Ascending aorta (tissue), 2 donors: ENCODE measurements at regions not wholly inside any gene's neighbourhood (a gene's known extent, or its start where the extent isn't known, plus 50 kb on each side); places are given as distances from the start of the nearest gene placed in this dataset.

Experiments
- DNase-seq, 2 donors: peaks; one replicate each; pipeline ENCODE4 v3.0.0-alpha.2; 2019; ENCODE audit warnings: low spot score in 2 of 2
- H3K27ac ChIP-seq, 2 donors: fragments of 200-600 bp; sonication (generic); one replicate each; pipeline ENCODE4 v1.5.1; 2016 to 2017; ENCODE audit warnings: mild to moderate bottlenecking in 1 of 2
- H3K27me3 ChIP-seq: fragments of 200-600 bp; sonication (generic); one replicate; pipeline ENCODE4 v1.5.1; 2017
- H3K36me3 ChIP-seq, 2 donors: fragments of 200-600 bp; sonication (generic); one replicate each; pipeline ENCODE4 v1.5.1; 2016
- H3K4me1 ChIP-seq, 2 donors: fragments of 200-600 bp; sonication (generic); one replicate each; pipeline ENCODE4 v1.5.1; 2016 to 2017; ENCODE audit warnings: mild to moderate bottlenecking in 1 of 2
- H3K4me3 ChIP-seq, 2 donors: fragments of 200-600 bp; sonication (generic); one replicate each; pipeline ENCODE4 v1.5.1; 2016 to 2017; ENCODE audit warnings: mild to moderate bottlenecking in 1 of 2
- H3K9me3 ChIP-seq, 2 donors: fragments of 200-600 bp; sonication (generic); one replicate each; pipeline ENCODE4 v1.5.1; 2016
- intact Hi-C: fragments of 100-400 bp; cut with DNase I; formaldehyde crosslinking; loops from one replicate; pipeline ENCODE4 v1.15.1; 2023
- TF ChIP-seq, protein P1 (sequence below), 3 experiments: fragments of 200-600 bp in 2 of 3; fragments of 450-650 bp in 1 of 3; sonication (generic) in 2 of 3; IDR thresholded peaks; one replicate each; pipeline ENCODE4 v1.5.1; 2016 to 2019; ENCODE audit warnings: antibody characterized with exemption in 3 of 3, mild to moderate bottlenecking in 1 of 3, moderate library complexity in 1 of 3

DNA sequence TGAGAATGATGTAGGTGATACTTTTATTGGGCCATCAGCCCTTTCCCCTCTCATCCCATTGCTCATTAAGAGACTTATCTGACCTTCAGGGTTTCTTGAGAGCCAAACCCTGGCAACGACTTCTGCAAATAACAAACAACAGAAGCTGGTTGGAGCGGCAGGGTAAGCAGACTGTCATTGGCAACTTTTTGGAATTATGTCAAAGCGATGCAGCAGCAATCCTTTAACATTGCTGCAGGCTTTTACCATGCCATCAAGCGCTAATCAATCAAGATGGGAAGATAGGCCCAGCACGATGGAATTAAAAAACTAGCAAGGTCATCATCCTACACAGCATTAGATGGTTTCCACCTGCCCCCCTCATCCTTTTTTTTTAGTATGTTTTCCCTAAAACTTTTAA is 406.1 kb upstream of the PDE3A start:
- Histone ChIP-seq H3K4me1 (peaks cover 0 to 18% of the 10 kb centered on the region in 2 donors), H3K27me3 (no peaks in the 10 kb centered on the region), H3K36me3 (no peaks in the 10 kb centered on the region), H3K9me3 (no peaks in the 10 kb centered on the region), H3K27ac (no peak overlapping the region), H3K4me3 (no peak overlapping the region)
- TF ChIP-seq, protein P1, sequence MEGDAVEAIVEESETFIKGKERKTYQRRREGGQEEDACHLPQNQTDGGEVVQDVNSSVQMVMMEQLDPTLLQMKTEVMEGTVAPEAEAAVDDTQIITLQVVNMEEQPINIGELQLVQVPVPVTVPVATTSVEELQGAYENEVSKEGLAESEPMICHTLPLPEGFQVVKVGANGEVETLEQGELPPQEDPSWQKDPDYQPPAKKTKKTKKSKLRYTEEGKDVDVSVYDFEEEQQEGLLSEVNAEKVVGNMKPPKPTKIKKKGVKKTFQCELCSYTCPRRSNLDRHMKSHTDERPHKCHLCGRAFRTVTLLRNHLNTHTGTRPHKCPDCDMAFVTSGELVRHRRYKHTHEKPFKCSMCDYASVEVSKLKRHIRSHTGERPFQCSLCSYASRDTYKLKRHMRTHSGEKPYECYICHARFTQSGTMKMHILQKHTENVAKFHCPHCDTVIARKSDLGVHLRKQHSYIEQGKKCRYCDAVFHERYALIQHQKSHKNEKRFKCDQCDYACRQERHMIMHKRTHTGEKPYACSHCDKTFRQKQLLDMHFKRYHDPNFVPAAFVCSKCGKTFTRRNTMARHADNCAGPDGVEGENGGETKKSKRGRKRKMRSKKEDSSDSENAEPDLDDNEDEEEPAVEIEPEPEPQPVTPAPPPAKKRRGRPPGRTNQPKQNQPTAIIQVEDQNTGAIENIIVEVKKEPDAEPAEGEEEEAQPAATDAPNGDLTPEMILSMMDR (IDR thresholded peaks at IDR 0.05): no peak
- no peak for DNase-seq
- intact Hi-C loops: no loop called here

DNA sequence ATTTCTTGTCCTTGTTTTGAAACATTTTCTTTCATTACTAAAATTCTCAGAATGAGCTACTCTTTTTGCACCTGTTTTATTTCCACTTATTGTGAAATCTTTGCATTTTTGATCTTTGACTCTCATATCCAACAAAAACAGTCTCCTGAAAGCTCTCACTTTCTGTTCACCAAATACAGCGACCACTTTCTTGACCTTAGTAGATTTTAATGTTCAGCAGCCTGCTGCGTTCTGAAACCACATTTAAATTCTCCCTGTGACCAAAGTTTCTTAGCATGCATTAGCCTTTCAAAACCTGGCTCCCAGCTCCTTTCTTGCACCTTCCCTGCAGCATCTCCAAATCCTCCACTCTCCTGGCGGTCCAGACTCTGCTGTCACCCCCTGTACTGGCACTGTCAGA is 404.4 kb upstream of the PDE3A start:
- Histone ChIP-seq H3K36me3 (no peaks in the 10 kb centered on the region), H3K9me3 (no peaks in the 10 kb centered on the region), H3K4me1 (peaks cover 0 to 24% of the 10 kb centered on the region in 2 donors), H3K27me3 (no peaks in the 10 kb centered on the region), H3K27ac (peak overlapping the region in 1 of 2 donors; percentile 37), H3K4me3 (no peak overlapping the region)
- no peak for DNase-seq
- intact Hi-C loops: no loop called here
- TF ChIP-seq, protein P1 (IDR thresholded peaks at IDR 0.05): no peak

DNA sequence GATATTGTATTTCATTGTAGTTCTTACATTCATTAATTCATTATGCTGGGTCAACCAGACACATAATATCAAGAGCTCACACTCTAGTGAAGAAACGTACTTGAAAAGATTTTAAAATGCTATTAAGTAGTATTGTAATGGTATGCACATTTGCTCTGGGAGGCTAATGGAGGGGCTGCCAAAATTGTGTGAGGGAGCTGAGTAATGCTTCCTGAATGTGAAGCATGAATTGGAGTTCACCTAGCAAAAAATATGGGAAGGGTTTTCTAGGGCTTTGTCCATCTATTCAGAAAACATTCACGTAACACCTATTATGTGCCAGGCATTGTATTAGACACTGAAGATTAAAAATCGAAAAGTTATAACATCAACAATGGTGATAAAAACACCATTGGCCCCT is 403.8 kb upstream of the PDE3A start:
- Histone ChIP-seq H3K27me3 (no peaks in the 10 kb centered on the region), H3K9me3 (no peaks in the 10 kb centered on the region), H3K27ac (peak overlapping the region; percentile 51 to 56), H3K4me1 (peaks cover 0 to 28% of the 10 kb centered on the region in 2 donors), H3K4me3 (no peak overlapping the region), H3K36me3 (no peaks in the 10 kb centered on the region)
- intact Hi-C loops: no loop called here
- TF ChIP-seq, protein P1 (IDR thresholded peaks at IDR 0.05): no peak
- no peak for DNase-seq

DNA sequence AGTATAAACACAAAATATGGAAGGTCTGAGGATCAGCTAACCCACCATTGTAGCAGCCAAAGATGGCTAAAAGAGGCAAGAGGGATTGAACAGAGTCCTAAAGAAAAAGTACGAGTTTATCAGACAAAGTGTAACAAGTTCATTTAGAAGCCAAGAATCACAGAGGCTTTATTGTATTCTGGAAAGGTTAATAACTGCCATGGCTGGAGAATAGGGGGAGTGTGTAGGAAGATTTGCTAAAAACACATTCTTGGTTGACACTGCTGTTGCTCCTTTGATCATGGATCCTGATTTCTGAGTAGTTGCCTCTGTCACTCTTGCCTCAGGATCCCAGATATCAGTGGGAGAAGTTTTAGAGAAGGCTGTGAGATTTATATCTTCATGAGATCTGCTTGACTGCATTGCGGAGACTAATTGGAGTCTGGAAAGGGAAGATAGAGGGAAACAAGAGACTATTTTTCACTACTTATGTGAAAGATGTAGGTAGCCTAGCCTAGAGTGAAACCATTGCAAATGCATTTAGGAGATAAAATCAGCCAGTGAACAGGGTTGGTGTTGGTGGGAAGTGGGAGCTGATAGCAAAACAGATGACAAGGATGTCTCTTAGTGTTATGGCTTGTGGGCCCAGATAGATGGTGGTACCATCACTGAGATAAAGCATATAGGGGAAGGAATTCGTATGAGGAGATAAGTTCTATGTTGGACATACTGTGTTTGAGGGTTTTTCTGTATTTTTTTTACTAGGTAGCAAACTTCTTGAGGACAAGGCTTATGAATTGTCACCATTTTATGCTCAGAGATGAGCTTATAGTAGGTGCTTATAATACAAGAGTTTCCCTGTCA is 402.9 kb upstream of the PDE3A start:
- DNase-seq: no peak
- TF ChIP-seq, protein P1 (IDR thresholded peaks at IDR 0.05): no peak
- Histone ChIP-seq H3K27me3 (no peaks in the 10 kb centered on the region), H3K36me3 (no peaks in the 10 kb centered on the region), H3K27ac (peak overlapping the region; percentile 51 to 56), H3K4me3 (no peak overlapping the region), H3K4me1 (peaks cover 0 to 31% of the 10 kb centered on the region in 2 donors), H3K9me3 (no peaks in the 10 kb centered on the region)
- intact Hi-C loops: no loop called here

DNA sequence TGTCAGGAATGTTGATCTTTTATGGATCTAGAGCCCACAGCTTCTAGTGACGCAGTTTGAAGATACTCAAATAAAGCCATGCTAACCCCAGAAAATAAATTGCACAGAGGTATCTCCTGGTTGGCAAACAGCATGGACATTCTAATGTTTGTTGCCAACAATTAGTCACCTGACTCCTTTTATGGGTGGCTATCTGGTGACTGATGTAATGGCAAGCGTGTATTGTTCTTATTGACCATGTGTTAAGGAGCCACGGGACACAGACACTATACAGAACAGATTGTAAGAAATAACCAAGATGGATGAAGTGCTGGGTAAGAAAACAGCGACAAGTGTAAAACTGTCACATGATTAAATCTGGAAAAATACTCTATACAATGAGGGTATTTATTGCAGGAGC is 401.3 kb upstream of the PDE3A start:
- H3K27ac ChIP-seq: peak overlapping the region; percentile 31 to 51
- intact Hi-C loops: no loop called here

More for the DNA sequence above, 401.3 kb upstream of the PDE3A start:
- H3K36me3 ChIP-seq: no peaks in the 10 kb centered on the region
- peaks cover 0 to 45% of the 10 kb centered on the region in 2 donors for H3K4me1 ChIP-seq
- H3K27me3 ChIP-seq: no peaks in the 10 kb centered on the region
- no peaks in the 10 kb centered on the region for H3K9me3 ChIP-seq
- TF ChIP-seq, protein P1 (IDR thresholded peaks at IDR 0.05): no peak
- DNase-seq: no peak
- H3K4me3 ChIP-seq: no peak overlapping the region
